Breast epithelium (tissue), 4 donors: ENCODE measurements at regions not wholly inside any gene's neighbourhood (a gene's known extent, or its start where the extent isn't known, plus 50 kb on each side); places are given as distances from the start of the nearest gene placed in this dataset.

Source experiments
- DNase-seq, 2 donors: peaks; one replicate each; pipeline ENCODE4 v3.0.0-alpha.2; 2019; ENCODE audit warnings: low spot score in 2 of 2
- H3K27ac ChIP-seq, 2 donors: fragments of 200-600 bp; sonication (generic) in 1 of 2; one replicate each; pipeline ENCODE4 v1.5.1; 2016 to 2019; ENCODE audit warnings: mild to moderate bottlenecking in 1 of 2
- H3K27me3 ChIP-seq, 2 donors: fragments of 200-600 bp; sonication (generic) in 1 of 2; one replicate each; pipeline versions ENCODE4 v1.5.1 to v1.6.0; 2017 to 2019; ENCODE audit warnings: control low read depth in 1 of 2, mild to moderate bottlenecking in 1 of 2
- H3K36me3 ChIP-seq: fragments of 200-600 bp; one replicate; pipeline ENCODE4 v1.5.1; 2019
- H3K4me1 ChIP-seq, 2 donors: fragments of 200-600 bp; sonication (generic); one replicate each; pipeline ENCODE4 v1.5.1; 2016 to 2019; ENCODE audit warnings: control low read depth in 1 of 2
- H3K4me3 ChIP-seq, 3 donors: fragments of 200-600 bp; sonication (generic); 1 replicate in 2 of 3; 2 replicates in 1 of 3; pipeline ENCODE4 v1.5.1; 2016 to 2019; ENCODE audit warnings: mild to moderate bottlenecking in 3 of 3, moderate library complexity in 2 of 3
- H3K9me3 ChIP-seq, 2 donors: fragments of 200-600 bp; sonication (generic) in 1 of 2; one replicate each; pipeline ENCODE4 v1.5.1; 2016 to 2019; ENCODE audit warnings: control low read depth in 1 of 2
- CTCF ChIP-seq, 3 donors: fragments of 450-650 bp; IDR thresholded peaks; one replicate each; pipeline ENCODE4 v1.5.1; 2016 to 2017; ENCODE audit warnings: antibody characterized with exemption in 3 of 3, mild to moderate bottlenecking in 3 of 3, moderate library complexity in 3 of 3
- POLR2A ChIP-seq: fragments of 450-650 bp; IDR thresholded peaks from one replicate; pipeline ENCODE4 v1.6.1; 2016; ENCODE audit warnings: antibody characterized with exemption, mild to moderate bottlenecking, moderate library complexity
- POLR2AphosphoS5 ChIP-seq, 3 donors: sonication (generic); formaldehyde crosslinking; IDR thresholded peaks; one replicate each; pipeline ENCODE4 v1.6.1; 2017; ENCODE audit warnings: antibody characterized with exemption in 3 of 3
- intact Hi-C: fragments of 100-400 bp; cut with DNase I; formaldehyde crosslinking; loops from one replicate; pipeline ENCODE4 v1.15.1; 2023; ENCODE audit warnings: low total_unique reads

GRCh38 chr14:101206556-101206955 is 303.0 kb upstream of the RTL1 start:
- Histone ChIP-seq H3K36me3 (no peaks in the 10 kb centered on the region), H3K4me3 (no peak overlapping the region), H3K27me3 (no peaks in the 10 kb centered on the region), H3K27ac (no peak overlapping the region), H3K4me1 (no peaks in the 10 kb centered on the region), H3K9me3 (peaks cover 15 to 61% of the 10 kb centered on the region in 2 donors)
- DNase-seq: no peak
- TF ChIP-seq POLR2AphosphoS5 (IDR thresholded peaks at IDR 0.05) (no peak), POLR2A (no peak)
- intact Hi-C loops: no loop called here

GRCh38 chr14:101207041-101207440 is 303.5 kb upstream of the RTL1 start:
- Histone ChIP-seq H3K4me3 (no peak overlapping the region), H3K27me3 (no peaks in the 10 kb centered on the region), H3K4me1 (no peaks in the 10 kb centered on the region), H3K9me3 (peaks cover 15 to 66% of the 10 kb centered on the region in 2 donors), H3K36me3 (no peaks in the 10 kb centered on the region), H3K27ac (no peak overlapping the region)
- TF ChIP-seq POLR2AphosphoS5 (IDR thresholded peaks at IDR 0.05) (no peak), CTCF (IDR thresholded peaks at IDR 0.05) (no peak), POLR2A (no peak)
- DNase-seq: no peak
- intact Hi-C loops: no loop called here

GRCh38 chr14:101207897-101208296 is 304.4 kb upstream of the RTL1 start:
- H3K27me3 ChIP-seq: no peaks in the 10 kb centered on the region
- H3K36me3 ChIP-seq: no peaks in the 10 kb centered on the region
- TF ChIP-seq POLR2AphosphoS5 (IDR thresholded peaks at IDR 0.05) (no peak), CTCF (IDR thresholded peaks at IDR 0.05) (no peak), POLR2A (no peak)
- intact Hi-C loops: no loop called here
- H3K9me3 ChIP-seq: peaks cover 15 to 66% of the 10 kb centered on the region in 2 donors
- DNase-seq: no peak
- no peak overlapping the region for H3K4me3 ChIP-seq
- H3K27ac ChIP-seq: no peak overlapping the region
- H3K4me1 ChIP-seq: no peaks in the 10 kb centered on the region

- Histone ChIP-seq H3K36me3 (no peaks in the 10 kb centered on the region), H3K27ac (no peak overlapping the region), H3K9me3 (peaks cover 15 to 56% of the 10 kb centered on the region in 2 donors), H3K4me3 (no peak overlapping the region), H3K27me3 (no peaks in the 10 kb centered on the region), H3K4me1 (no peaks in the 10 kb centered on the region)
- intact Hi-C loops: no loop called here
- TF ChIP-seq POLR2AphosphoS5 (IDR thresholded peaks at IDR 0.05) (no peak), CTCF (IDR thresholded peaks at IDR 0.05) (no peak), POLR2A (no peak)
- no peak for DNase-seq
Observed at GRCh38 chr14:101209594-101209993, 306.1 kb upstream of the RTL1 start.

- Histone ChIP-seq H3K27ac (no peak overlapping the region), H3K27me3 (no peaks in the 10 kb centered on the region), H3K4me1 (no peaks in the 10 kb centered on the region), H3K36me3 (no peaks in the 10 kb centered on the region), H3K9me3 (peaks cover 0 to 10% of the 10 kb centered on the region in 2 donors), H3K4me3 (no peak overlapping the region)
- TF ChIP-seq POLR2A (no peak), POLR2AphosphoS5 (IDR thresholded peaks at IDR 0.05) (no peak), CTCF (IDR thresholded peaks at IDR 0.05) (no peak)
- peak in 1 of 2 donors; percentile 20 for DNase-seq
- intact Hi-C loops: no loop called here
Observed at GRCh38 chr14:101215266-101215665, 311.7 kb upstream of the RTL1 start.

- TF ChIP-seq POLR2A (no peak), POLR2AphosphoS5 (IDR thresholded peaks at IDR 0.05) (no peak), CTCF (IDR thresholded peaks at IDR 0.05) (no peak)
- H3K27ac ChIP-seq: no peak overlapping the region
- no peaks in the 10 kb centered on the region for H3K4me1 ChIP-seq
- peaks cover 0 to 5% of the 10 kb centered on the region in 2 donors for H3K9me3 ChIP-seq
- no peak overlapping the region for H3K4me3 ChIP-seq
- no peaks in the 10 kb centered on the region for H3K36me3 ChIP-seq
- intact Hi-C loops: no loop called here
- H3K27me3 ChIP-seq: no peaks in the 10 kb centered on the region
- DNase-seq: peak in 1 of 2 donors; percentile 20
Observed at GRCh38 chr14:101215927-101216326, 312.4 kb upstream of the RTL1 start.
